ENCODE measurements at regions not wholly inside any gene's neighbourhood (a gene's known extent, or its start where the extent isn't known, plus 50 kb on each side); places are given as distances from the start of the nearest gene placed in this dataset.
"Not testable (repeated sequence)": the region's sequence is repeated elsewhere in the genome, so short reads cannot be mapped to it uniquely, and the experiment has no call there.

DNA sequence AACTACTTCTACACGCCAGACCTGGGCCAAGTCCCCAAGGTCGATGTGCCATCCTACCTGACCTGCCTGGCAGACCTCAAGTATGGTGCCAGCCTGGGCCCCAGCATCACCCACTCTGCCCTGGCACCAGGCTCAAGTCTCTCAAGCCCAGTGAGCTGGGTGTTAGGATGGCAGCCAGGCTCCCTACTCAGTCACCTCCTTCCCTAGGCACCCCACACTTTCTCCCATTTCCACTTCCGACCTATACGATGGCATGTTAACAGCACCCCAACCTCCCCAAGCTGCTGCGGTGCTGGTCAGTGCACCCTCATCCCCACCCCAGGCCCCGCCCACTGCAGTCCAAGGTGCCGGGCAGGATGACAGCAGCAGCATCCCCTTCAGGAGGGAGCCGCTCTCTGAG, 191.4 kb downstream of the KLRB1 start:
- not testable (repeated sequence) for H3K23ac ChIP-seq (ENCODE audit: low read length); H4K8ac ChIP-seq (ENCODE audit: low read depth, low read length); H3K4me3 ChIP-seq (ENCODE audit: low read length); H2BK120ac ChIP-seq (ENCODE audit: low read depth, low read length); H3K27ac ChIP-seq (ENCODE audit: low read depth, low read length); H3K27me3 ChIP-seq (ENCODE audit: insufficient read depth, low read length, poor library complexity); DNase-seq; H3K4ac ChIP-seq (ENCODE audit: low read depth, low read length); H2AK5ac ChIP-seq (ENCODE audit: low read length); H3K4me2 ChIP-seq (ENCODE audit: low read length); H2BK5ac ChIP-seq (ENCODE audit: low read length); H3K79me2 ChIP-seq (ENCODE audit: control insufficient read depth, insufficient read depth, low read length); H3K79me1 ChIP-seq (ENCODE audit: low read length); H3K4me1 ChIP-seq (ENCODE audit: control insufficient read depth, low read depth, low read length); H2BK15ac ChIP-seq (replicated peaks; ENCODE audit: low read depth); H3K9ac ChIP-seq (ENCODE audit: low read length); H3K56ac ChIP-seq (ENCODE audit: low read length); H3K36me3 ChIP-seq (ENCODE audit: control insufficient read depth, insufficient read depth, low read length); H4K5ac ChIP-seq (ENCODE audit: low read length); H3K18ac ChIP-seq (ENCODE audit: low read length)
- WGBS (ENCODE audit: extremely low coverage, insufficient coverage, low lambda C conversion rate), result no CpG with 5 or more reads among the region's 8 CpGs

DNA sequence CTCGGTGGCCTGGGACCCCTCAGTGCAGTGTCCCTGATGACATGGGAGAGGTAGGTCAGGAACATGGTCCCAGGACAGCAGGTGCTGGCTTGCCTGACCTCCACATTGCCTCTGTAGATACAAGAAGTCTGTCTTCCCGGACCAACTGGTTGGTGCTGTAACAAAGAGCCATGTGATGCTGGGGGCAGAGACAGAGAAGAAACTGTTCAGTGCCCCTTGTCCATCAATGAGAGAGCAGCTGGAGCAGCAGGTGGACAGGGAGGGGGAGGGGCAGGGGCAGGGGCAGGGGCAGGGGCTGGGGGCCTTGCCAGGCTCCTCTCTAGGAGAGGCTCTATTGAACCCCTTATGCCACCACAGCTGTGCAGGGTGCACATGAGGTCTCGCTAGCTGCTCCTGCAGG, 191.8 kb downstream of the KLRB1 start:
- H3K4me2 ChIP-seq (ENCODE audit: low read length); H3K79me1 ChIP-seq (ENCODE audit: low read length); H4K8ac ChIP-seq (ENCODE audit: low read depth, low read length); H3K4me1 ChIP-seq (ENCODE audit: control insufficient read depth, low read depth, low read length); H4K5ac ChIP-seq (ENCODE audit: low read length); H3K23ac ChIP-seq (ENCODE audit: low read length); H3K79me2 ChIP-seq (ENCODE audit: control insufficient read depth, insufficient read depth, low read length); H3K4me3 ChIP-seq (ENCODE audit: low read length); H3K56ac ChIP-seq (ENCODE audit: low read length); H2AK5ac ChIP-seq (ENCODE audit: low read length); H3K27me3 ChIP-seq (ENCODE audit: insufficient read depth, low read length, poor library complexity); H2BK15ac ChIP-seq (replicated peaks; ENCODE audit: low read depth); H3K9ac ChIP-seq (ENCODE audit: low read length); H2BK5ac ChIP-seq (ENCODE audit: low read length); H2BK120ac ChIP-seq (ENCODE audit: low read depth, low read length); H3K18ac ChIP-seq (ENCODE audit: low read length); DNase-seq; H3K4ac ChIP-seq (ENCODE audit: low read depth, low read length); H3K36me3 ChIP-seq (ENCODE audit: control insufficient read depth, insufficient read depth, low read length); H3K27ac ChIP-seq (ENCODE audit: low read depth, low read length): not testable (repeated sequence)
- no CpG with 5 or more reads among the region's 3 CpGs for WGBS (ENCODE audit: extremely low coverage, insufficient coverage, low lambda C conversion rate)

DNA sequence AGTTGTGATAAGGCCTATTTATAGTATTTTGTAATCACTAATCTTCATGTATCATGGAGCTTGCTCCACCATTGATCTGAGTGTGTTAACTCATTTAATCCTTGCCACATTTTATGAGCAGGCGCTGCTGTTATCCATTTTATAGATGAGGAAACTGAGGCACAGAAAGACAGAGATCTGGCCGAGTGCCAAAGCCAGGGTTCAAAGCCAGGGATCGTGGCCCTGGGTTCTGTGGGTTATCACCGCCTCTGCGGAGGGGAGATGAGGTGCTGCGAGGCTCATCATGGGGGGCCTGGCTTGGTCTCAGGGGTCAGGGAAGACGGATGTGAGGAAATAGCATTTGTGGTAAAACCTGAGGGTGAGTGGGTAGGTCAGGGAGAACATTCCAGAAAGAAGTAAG, 193.9 kb downstream of the KLRB1 start:
- not testable (repeated sequence) for H2BK120ac ChIP-seq (ENCODE audit: low read depth, low read length); H3K36me3 ChIP-seq (ENCODE audit: control insufficient read depth, insufficient read depth, low read length); H3K4ac ChIP-seq (ENCODE audit: low read depth, low read length); DNase-seq; H3K23ac ChIP-seq (ENCODE audit: low read length); H4K5ac ChIP-seq (ENCODE audit: low read length); H3K4me2 ChIP-seq (ENCODE audit: low read length); H3K4me3 ChIP-seq (ENCODE audit: low read length); H3K27ac ChIP-seq (ENCODE audit: low read depth, low read length); H4K8ac ChIP-seq (ENCODE audit: low read depth, low read length); H3K27me3 ChIP-seq (ENCODE audit: insufficient read depth, low read length, poor library complexity); H2BK5ac ChIP-seq (ENCODE audit: low read length); H2BK15ac ChIP-seq (replicated peaks; ENCODE audit: low read depth); H3K4me1 ChIP-seq (ENCODE audit: control insufficient read depth, low read depth, low read length); H3K79me2 ChIP-seq (ENCODE audit: control insufficient read depth, insufficient read depth, low read length); H2AK5ac ChIP-seq (ENCODE audit: low read length); H3K79me1 ChIP-seq (ENCODE audit: low read length); H3K18ac ChIP-seq (ENCODE audit: low read length); H3K9ac ChIP-seq (ENCODE audit: low read length); H3K56ac ChIP-seq (ENCODE audit: low read length)
- no CpG with 5 or more reads among the region's 7 CpGs for WGBS (ENCODE audit: extremely low coverage, insufficient coverage, low lambda C conversion rate)

DNA sequence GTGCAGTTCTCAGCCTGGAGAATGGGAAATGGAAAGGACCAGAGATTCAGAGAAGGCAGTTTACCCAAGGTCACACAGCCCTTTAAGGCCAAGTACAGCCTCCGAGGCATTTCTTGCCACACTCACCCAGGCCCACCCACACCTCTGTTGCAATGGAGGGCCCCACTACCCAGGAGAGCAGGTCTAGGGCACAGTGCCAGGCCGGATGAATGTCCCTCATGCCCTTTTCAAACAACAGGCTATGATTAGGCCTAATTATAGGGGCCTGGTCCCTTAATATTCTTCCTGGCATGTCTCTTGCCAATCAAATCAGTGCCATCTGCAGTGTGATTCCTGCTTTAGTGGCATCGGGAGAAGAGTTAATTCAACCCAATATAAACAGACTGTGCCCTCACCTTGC, 195.3 kb downstream of the KLRB1 start:
- not testable (repeated sequence) for H3K56ac ChIP-seq (ENCODE audit: low read length); DNase-seq; H4K5ac ChIP-seq (ENCODE audit: low read length); H3K4me2 ChIP-seq (ENCODE audit: low read length); H3K18ac ChIP-seq (ENCODE audit: low read length); H2BK15ac ChIP-seq (replicated peaks; ENCODE audit: low read depth); H3K4me1 ChIP-seq (ENCODE audit: control insufficient read depth, low read depth, low read length); H3K79me2 ChIP-seq (ENCODE audit: control insufficient read depth, insufficient read depth, low read length); H2BK120ac ChIP-seq (ENCODE audit: low read depth, low read length); H2BK5ac ChIP-seq (ENCODE audit: low read length); H3K4me3 ChIP-seq (ENCODE audit: low read length); H3K9ac ChIP-seq (ENCODE audit: low read length); H4K8ac ChIP-seq (ENCODE audit: low read depth, low read length); H3K4ac ChIP-seq (ENCODE audit: low read depth, low read length); H3K79me1 ChIP-seq (ENCODE audit: low read length); H3K27ac ChIP-seq (ENCODE audit: low read depth, low read length); H2AK5ac ChIP-seq (ENCODE audit: low read length); H3K36me3 ChIP-seq (ENCODE audit: control insufficient read depth, insufficient read depth, low read length); H3K23ac ChIP-seq (ENCODE audit: low read length); H3K27me3 ChIP-seq (ENCODE audit: insufficient read depth, low read length, poor library complexity)
- WGBS (ENCODE audit: extremely low coverage, insufficient coverage, low lambda C conversion rate), result no CpG with 5 or more reads among the region's 3 CpGs

DNA sequence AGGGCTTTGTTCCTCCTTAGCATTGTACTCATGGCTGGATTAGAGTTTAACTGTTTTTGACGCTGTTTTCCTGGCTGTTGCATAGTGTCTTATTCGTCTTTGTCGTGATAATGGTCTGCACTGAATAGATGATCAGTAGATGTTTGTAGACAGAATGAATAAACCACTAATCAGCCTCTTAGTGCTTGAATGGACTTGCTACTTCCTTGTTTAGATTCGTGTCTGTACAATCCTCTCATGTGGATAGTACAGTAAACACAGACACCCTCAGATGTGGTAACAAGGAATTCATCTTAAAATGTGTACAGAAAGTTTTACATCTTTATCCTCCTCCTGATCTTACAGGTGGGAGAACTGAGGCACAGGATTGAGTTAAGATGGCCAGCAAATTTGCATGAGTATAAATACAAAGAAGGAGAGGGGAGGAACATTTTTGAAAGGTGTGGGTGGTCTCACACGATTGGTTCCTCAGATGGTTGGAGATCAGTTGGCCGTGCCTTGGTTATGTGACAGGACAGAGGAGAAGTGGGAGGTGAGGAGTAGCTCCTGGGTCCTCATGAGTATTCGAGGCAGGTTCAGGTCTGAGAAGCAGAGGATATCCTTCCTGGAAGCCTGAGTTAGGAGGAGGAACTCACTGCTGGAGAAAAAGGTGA, 196.0 kb downstream of the KLRB1 start:
- H4K5ac ChIP-seq (ENCODE audit: low read length); H3K23ac ChIP-seq (ENCODE audit: low read length); H3K4me3 ChIP-seq (ENCODE audit: low read length); H2BK15ac ChIP-seq (replicated peaks; ENCODE audit: low read depth); H3K79me2 ChIP-seq (ENCODE audit: control insufficient read depth, insufficient read depth, low read length); H2BK120ac ChIP-seq (ENCODE audit: low read depth, low read length); H3K36me3 ChIP-seq (ENCODE audit: control insufficient read depth, insufficient read depth, low read length); H3K27ac ChIP-seq (ENCODE audit: low read depth, low read length); DNase-seq; H3K56ac ChIP-seq (ENCODE audit: low read length); H3K4me1 ChIP-seq (ENCODE audit: control insufficient read depth, low read depth, low read length); H3K18ac ChIP-seq (ENCODE audit: low read length); H3K4me2 ChIP-seq (ENCODE audit: low read length); H3K4ac ChIP-seq (ENCODE audit: low read depth, low read length); H3K27me3 ChIP-seq (ENCODE audit: insufficient read depth, low read length, poor library complexity); H2BK5ac ChIP-seq (ENCODE audit: low read length); H2AK5ac ChIP-seq (ENCODE audit: low read length); H3K9ac ChIP-seq (ENCODE audit: low read length); H3K79me1 ChIP-seq (ENCODE audit: low read length); H4K8ac ChIP-seq (ENCODE audit: low read depth, low read length): not testable (repeated sequence)
- whole genome bisulfite sequencing (ENCODE audit: extremely low coverage, insufficient coverage, low lambda C conversion rate), result no CpG with 5 or more reads among the region's 7 CpGs

DNA sequence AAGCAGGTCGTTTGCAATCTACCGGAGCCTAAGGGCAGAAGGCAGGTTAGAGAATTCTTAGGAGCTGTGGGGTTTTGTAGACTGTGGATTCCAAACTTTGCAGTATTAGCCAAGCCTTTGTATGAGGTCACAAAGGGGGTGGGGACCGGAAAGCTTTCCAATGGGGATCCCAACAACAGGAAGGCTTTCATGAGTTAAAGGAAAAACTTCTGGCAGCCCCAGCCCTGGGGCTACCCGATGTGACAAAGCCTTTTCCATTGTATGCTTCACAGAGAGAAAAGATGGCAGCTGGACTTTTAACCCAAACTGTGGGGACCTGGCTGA, 199.2 kb upstream of the PZP start:
- H3K27me3 ChIP-seq (ENCODE audit: insufficient read depth, low read length, poor library complexity); H4K5ac ChIP-seq (ENCODE audit: low read length); H3K4me1 ChIP-seq (ENCODE audit: control insufficient read depth, low read depth, low read length); H3K4ac ChIP-seq (ENCODE audit: low read depth, low read length); H2BK5ac ChIP-seq (ENCODE audit: low read length); H3K23ac ChIP-seq (ENCODE audit: low read length); H3K79me2 ChIP-seq (ENCODE audit: control insufficient read depth, insufficient read depth, low read length); H2BK120ac ChIP-seq (ENCODE audit: low read depth, low read length); H3K4me2 ChIP-seq (ENCODE audit: low read length); H2BK15ac ChIP-seq (replicated peaks; ENCODE audit: low read depth); H4K8ac ChIP-seq (ENCODE audit: low read depth, low read length); H2AK5ac ChIP-seq (ENCODE audit: low read length); H3K56ac ChIP-seq (ENCODE audit: low read length); H3K4me3 ChIP-seq (ENCODE audit: low read length); H3K27ac ChIP-seq (ENCODE audit: low read depth, low read length); H3K18ac ChIP-seq (ENCODE audit: low read length); H3K9ac ChIP-seq (ENCODE audit: low read length); H3K79me1 ChIP-seq (ENCODE audit: low read length); H3K36me3 ChIP-seq (ENCODE audit: control insufficient read depth, insufficient read depth, low read length): not testable (repeated sequence)
- peak; percentile 81 for DNase-seq
- no CpG with 5 or more reads among the region's 4 CpGs for WGBS (ENCODE audit: extremely low coverage, insufficient coverage, low lambda C conversion rate)
